Right lobe of liver (tissue), 4 donors: ENCODE measurements at regions not wholly inside any gene's neighbourhood (a gene's known extent, or its start where the extent isn't known, plus 50 kb on each side); places are given as distances from the start of the nearest gene placed in this dataset.

Experiments used
- POLR2A ChIP-seq: fragments of 450-650 bp; IDR thresholded peaks from one replicate; pipeline ENCODE4 v1.6.1; 2017; ENCODE audit warnings: antibody characterized with exemption, mild to moderate bottlenecking
- TF ChIP-seq, protein P1 (sequence below), 4 donors: fragments of 200-600 bp in 3 of 4; fragments of 450-650 bp in 1 of 4; IDR thresholded peaks; one replicate each; pipeline versions ENCODE4 v1.5.1 to v1.8.0; 2016 to 2022; ENCODE audit warnings: antibody characterized with exemption in 4 of 4, mild to moderate bottlenecking in 2 of 4
- donor health status: DM: no; HTN: no; CAD: no.
- donor health status: DM: no; HTN: no; CAD: no.
- donor health status: DM: no; HTN: yes; CAD: no.

GRCh38 chr14:43755707-43756106 is 751.4 kb downstream of the FSCB start:
- TF ChIP-seq POLR2A, result no peak
- TF ChIP-seq, protein P1, sequence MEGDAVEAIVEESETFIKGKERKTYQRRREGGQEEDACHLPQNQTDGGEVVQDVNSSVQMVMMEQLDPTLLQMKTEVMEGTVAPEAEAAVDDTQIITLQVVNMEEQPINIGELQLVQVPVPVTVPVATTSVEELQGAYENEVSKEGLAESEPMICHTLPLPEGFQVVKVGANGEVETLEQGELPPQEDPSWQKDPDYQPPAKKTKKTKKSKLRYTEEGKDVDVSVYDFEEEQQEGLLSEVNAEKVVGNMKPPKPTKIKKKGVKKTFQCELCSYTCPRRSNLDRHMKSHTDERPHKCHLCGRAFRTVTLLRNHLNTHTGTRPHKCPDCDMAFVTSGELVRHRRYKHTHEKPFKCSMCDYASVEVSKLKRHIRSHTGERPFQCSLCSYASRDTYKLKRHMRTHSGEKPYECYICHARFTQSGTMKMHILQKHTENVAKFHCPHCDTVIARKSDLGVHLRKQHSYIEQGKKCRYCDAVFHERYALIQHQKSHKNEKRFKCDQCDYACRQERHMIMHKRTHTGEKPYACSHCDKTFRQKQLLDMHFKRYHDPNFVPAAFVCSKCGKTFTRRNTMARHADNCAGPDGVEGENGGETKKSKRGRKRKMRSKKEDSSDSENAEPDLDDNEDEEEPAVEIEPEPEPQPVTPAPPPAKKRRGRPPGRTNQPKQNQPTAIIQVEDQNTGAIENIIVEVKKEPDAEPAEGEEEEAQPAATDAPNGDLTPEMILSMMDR (IDR thresholded peaks at IDR 0.05), result no peak
